Hepatocyte (in vitro differentiated cells): ENCODE measurements at regions not wholly inside any gene's neighbourhood (a gene's known extent, or its start where the extent isn't known, plus 50 kb on each side); places are given as distances from the start of the nearest gene placed in this dataset.

Experiments
- DNase-seq: peaks from one replicate; pipeline ENCODE4 v3.0.0-alpha.2; 2016; ENCODE audit warnings: low spot score
- H2AFZ ChIP-seq: fragments of 200-600 bp; sonication (generic); 2 replicates; pipeline ENCODE4 v1.6.0; 2016; ENCODE audit warnings: antibody characterized with exemption, mild to moderate bottlenecking
- H3K27ac ChIP-seq: fragments of 200-600 bp; sonication (generic); 2 replicates; pipeline ENCODE4 v1.5.1; 2016; ENCODE audit warnings: mild to moderate bottlenecking
- H3K27me3 ChIP-seq: fragments of 200-600 bp; sonication (generic); 2 replicates; pipeline ENCODE4 v1.6.1; 2016
- H3K36me3 ChIP-seq: fragments of 200-600 bp; sonication (generic); replicated peaks from 2 replicates; pipeline ENCODE4 v1.5.1; 2016; ENCODE audit warnings: low read depth; ENCODE audit not compliant: insufficient read depth
- H3K4me1 ChIP-seq: fragments of 200-600 bp; sonication (generic); 2 replicates; pipeline ENCODE4 v1.5.1; 2016; ENCODE audit warnings: mild to moderate bottlenecking, moderate library complexity; ENCODE audit not compliant: insufficient read depth
- H3K4me2 ChIP-seq: fragments of 200-600 bp; sonication (generic); 2 replicates; pipeline ENCODE4 v1.6.0; 2016
- H3K4me3 ChIP-seq: fragments of 200-600 bp; sonication (generic); 2 replicates; pipeline ENCODE4 v1.5.1; 2016; ENCODE audit warnings: mild to moderate bottlenecking
- H3K79me2 ChIP-seq: fragments of 200-600 bp; sonication (generic); 2 replicates; pipeline ENCODE4 v1.6.0; 2017; ENCODE audit warnings: mild to moderate bottlenecking
- H3K9me2 ChIP-seq: fragments of 200-600 bp; sonication (generic); replicated peaks from 2 replicates; pipeline ENCODE4 v1.6.0; 2017; ENCODE audit warnings: mild to moderate bottlenecking; ENCODE audit not compliant: insufficient read depth
- H3K9me3 ChIP-seq: fragments of 200-600 bp; sonication (generic); 2 replicates; pipeline ENCODE4 v1.5.1; 2016; ENCODE audit warnings: low read depth, mild to moderate bottlenecking
- H4K20me1 ChIP-seq: fragments of 200-600 bp; sonication (generic); 2 replicates; pipeline ENCODE4 v1.6.0; 2016; ENCODE audit warnings: mild to moderate bottlenecking; ENCODE audit not compliant: insufficient read depth, poor library complexity, severe bottlenecking
- CTCF ChIP-seq: fragments of 200-600 bp; sonication (generic); IDR thresholded peaks from 2 replicates; pipeline ENCODE4 v1.5.1; 2016; ENCODE audit warnings: antibody characterized with exemption, mild to moderate bottlenecking; ENCODE audit not compliant: poor library complexity
- EZH2 ChIP-seq: fragments of 200-600 bp; sonication (generic); IDR thresholded peaks from 2 replicates; pipeline ENCODE4 v1.6.1; 2016; ENCODE audit warnings: antibody characterized with exemption, mild to moderate bottlenecking, borderline replicate concordance
- EZH2phosphoT487 ChIP-seq: fragments of 200-600 bp; sonication (generic); IDR thresholded peaks from one replicate; pipeline ENCODE4 v1.6.1; 2018; ENCODE audit warnings: antibody characterized with exemption, mild to moderate bottlenecking, low read depth, moderate library complexity; ENCODE audit not compliant: unreplicated experiment, severe bottlenecking
- WGBS: methylation state at CpG from one replicate; pipeline ENCODE4 v1.1.6; 2016; ENCODE audit warnings: low lambda C conversion rate; ENCODE audit errors: missing lambda C conversion rate; 5-methylcytosine and 5-hydroxymethylcytosine counted together

- DNase-seq: no peak
- Histone ChIP-seq H3K4me1 (no peaks in the 10 kb centered on the region), H3K27ac (no peak overlapping the region), H2AFZ (no peak overlapping the region), H3K36me3 (no peaks in the 10 kb centered on the region), H3K4me2 (no peak overlapping the region), H4K20me1 (no peaks in the 10 kb centered on the region), H3K9me2 (no peaks in the 10 kb centered on the region), H3K27me3 (no peaks in the 10 kb centered on the region), H3K79me2 (no peaks in the 10 kb centered on the region), H3K4me3 (no peak overlapping the region), H3K9me3 (no peaks in the 10 kb centered on the region)
- no peak for TF ChIP-seq EZH2phosphoT487
- TF ChIP-seq CTCF: no peak
- no peak for TF ChIP-seq EZH2
- WGBS: 84% methylated on average over 1 of the region's 1 CpG
Measured at GRCh38 chr2:58709687-58710354, 468.7 kb upstream of the FANCL start.

- Histone ChIP-seq H3K36me3 (no peaks in the 10 kb centered on the region), H3K9me2 (no peaks in the 10 kb centered on the region), H3K4me1 (no peaks in the 10 kb centered on the region), H3K79me2 (no peaks in the 10 kb centered on the region), H3K27ac (no peak overlapping the region), H3K4me2 (no peak overlapping the region), H4K20me1 (no peaks in the 10 kb centered on the region), H2AFZ (no peak overlapping the region), H3K27me3 (no peaks in the 10 kb centered on the region), H3K4me3 (no peak overlapping the region), H3K9me3 (no peaks in the 10 kb centered on the region)
- DNase-seq: no peak
- TF ChIP-seq CTCF (no peak), EZH2phosphoT487 (no peak)
- WGBS: 80% methylated on average over 4 of the region's 4 CpGs
Measured at GRCh38 chr2:58709274-58709673, 468.1 kb upstream of the FANCL start.

GRCh38 chr2:58708565-58708964 lies 467.4 kb upstream of the FANCL start:
- H3K27me3 ChIP-seq: no peaks in the 10 kb centered on the region

More at GRCh38 chr2:58708565-58708964, 467.4 kb upstream of the FANCL start:
- H3K27ac ChIP-seq: no peak overlapping the region
- no peaks in the 10 kb centered on the region for H3K36me3 ChIP-seq
- 82% methylated on average over 1 of the region's 1 CpG for WGBS
- no peak overlapping the region for H3K4me2 ChIP-seq
- no peak overlapping the region for H2AFZ ChIP-seq
- H3K4me3 ChIP-seq: no peak overlapping the region
- no peaks in the 10 kb centered on the region for H3K79me2 ChIP-seq
- H4K20me1 ChIP-seq: no peaks in the 10 kb centered on the region
- DNase-seq: no peak
- no peaks in the 10 kb centered on the region for H3K9me2 ChIP-seq
- no peak for TF ChIP-seq CTCF
- TF ChIP-seq EZH2phosphoT487: no peak
- TF ChIP-seq EZH2: no peak
- H3K9me3 ChIP-seq: no peaks in the 10 kb centered on the region
- no peaks in the 10 kb centered on the region for H3K4me1 ChIP-seq
